Trophoblast cell (in vitro differentiated cells and primary cell): ENCODE measurements at regions not wholly inside any gene's neighbourhood (a gene's known extent, or its start where the extent isn't known, plus 50 kb on each side); places are given as distances from the start of the nearest gene placed in this dataset.

Experiments
- DNase-seq, 2 donors: peaks; one replicate each; pipeline ENCODE4 v3.0.0-alpha.2; 2016
- H2AFZ ChIP-seq: 2 replicates; pipeline ENCODE4 v1.6.1; 2013; ENCODE audit warnings: low read length, moderate library complexity, mild to moderate bottlenecking; ENCODE audit not compliant: insufficient read depth, poor library complexity
- H2AK5ac ChIP-seq: 2 replicates; pipeline ENCODE4 v1.6.1; 2013; ENCODE audit warnings: mild to moderate bottlenecking, low read length
- H2BK120ac ChIP-seq: 2 replicates; pipeline ENCODE4 v1.6.1; 2013; ENCODE audit warnings: low read length, mild to moderate bottlenecking, moderate library complexity; ENCODE audit not compliant: insufficient read depth, poor library complexity
- H2BK12ac ChIP-seq: 2 replicates; pipeline ENCODE4 v1.6.1; 2013; ENCODE audit warnings: mild to moderate bottlenecking, low read length, moderate library complexity
- H2BK5ac ChIP-seq: 2 replicates; pipeline ENCODE4 v1.6.1; 2013; ENCODE audit warnings: low read length, low read depth, moderate library complexity, mild to moderate bottlenecking; ENCODE audit not compliant: poor library complexity
- H3K14ac ChIP-seq: 2 replicates; pipeline ENCODE4 v1.6.1; 2013; ENCODE audit warnings: mild to moderate bottlenecking, low read length
- H3K18ac ChIP-seq: 2 replicates; pipeline ENCODE4 v1.6.1; 2013; ENCODE audit warnings: mild to moderate bottlenecking, low read length
- H3K23ac ChIP-seq: 2 replicates; pipeline ENCODE4 v1.6.1; 2013; ENCODE audit warnings: low read length
- H3K27ac ChIP-seq: 2 replicates; pipeline ENCODE4 v1.5.1; 2013; ENCODE audit warnings: low read depth, mild to moderate bottlenecking, inconsistent platforms, low read length, moderate library complexity
- H3K27me3 ChIP-seq: 2 replicates; pipeline ENCODE4 v1.6.1; 2013; ENCODE audit warnings: inconsistent platforms, mild to moderate bottlenecking, low read length, moderate library complexity; ENCODE audit not compliant: insufficient read depth
- H3K36me3 ChIP-seq, 2 experiments: 1 replicate in 1 of 2; 2 replicates in 1 of 2; pipeline ENCODE4 v1.6.1; 2013; ENCODE audit warnings: low read length in 2 of 2, mild to moderate bottlenecking in 2 of 2, moderate library complexity in 1 of 2; ENCODE audit not compliant: insufficient read depth in 2 of 2, control insufficient read depth in 1 of 2
- H3K4ac ChIP-seq: 2 replicates; pipeline ENCODE4 v1.6.1; 2013; ENCODE audit warnings: low read depth, mild to moderate bottlenecking, low read length, moderate library complexity
- H3K4me1 ChIP-seq, 2 experiments: 1 replicate in 1 of 2; 2 replicates in 1 of 2; pipeline ENCODE4 v1.6.1; 2013; ENCODE audit warnings: low read length in 2 of 2, mild to moderate bottlenecking in 2 of 2, moderate library complexity in 1 of 2; ENCODE audit not compliant: insufficient read depth in 2 of 2, control insufficient read depth in 1 of 2
- H3K4me2 ChIP-seq: 2 replicates; pipeline ENCODE4 v1.6.1; 2013; ENCODE audit warnings: inconsistent platforms, mild to moderate bottlenecking, low read length, moderate library complexity
- H3K4me3 ChIP-seq: 2 replicates; pipeline ENCODE4 v1.5.1; 2013; ENCODE audit warnings: mild to moderate bottlenecking, low read depth, low read length, inconsistent platforms
- H3K79me1 ChIP-seq: one replicate; pipeline ENCODE4 v1.6.1; 2013; ENCODE audit warnings: low read length
- H3K79me2 ChIP-seq: 2 replicates; pipeline ENCODE4 v1.6.1; 2013; ENCODE audit warnings: low read length, mild to moderate bottlenecking; ENCODE audit not compliant: control insufficient read depth, insufficient read depth, poor library complexity
- H3K9ac ChIP-seq: 2 replicates; pipeline ENCODE4 v1.6.1; 2013; ENCODE audit warnings: mild to moderate bottlenecking, low read length
- H3K9me3 ChIP-seq: 2 replicates; pipeline ENCODE4 v1.6.1; 2013; ENCODE audit warnings: low read depth, mild to moderate bottlenecking, control low read depth, inconsistent platforms, low read length; ENCODE audit not compliant: insufficient read depth
- H4K12ac ChIP-seq: 2 replicates; pipeline ENCODE4 v1.6.1; 2013; ENCODE audit warnings: low read depth, mild to moderate bottlenecking, low read length, moderate library complexity
- H4K8ac ChIP-seq: 2 replicates; pipeline ENCODE4 v1.6.1; 2013; ENCODE audit warnings: low read depth, mild to moderate bottlenecking, low read length, moderate library complexity
- H4K91ac ChIP-seq: one replicate; pipeline ENCODE4 v1.6.1; 2013; ENCODE audit warnings: low read depth, mild to moderate bottlenecking, low read length, moderate library complexity
- WGBS: extraction: QIAGEN DNeasy Blood & Tissue Kit; methylation state at CpG from one replicate; pipeline ENCODE4 v1.1.7; 2013; ENCODE audit warnings: missing lambda C conversion rate; ENCODE audit not compliant: insufficient read length, insufficient coverage; ENCODE audit errors: extremely low coverage; 5-methylcytosine and 5-hydroxymethylcytosine counted together

DNA sequence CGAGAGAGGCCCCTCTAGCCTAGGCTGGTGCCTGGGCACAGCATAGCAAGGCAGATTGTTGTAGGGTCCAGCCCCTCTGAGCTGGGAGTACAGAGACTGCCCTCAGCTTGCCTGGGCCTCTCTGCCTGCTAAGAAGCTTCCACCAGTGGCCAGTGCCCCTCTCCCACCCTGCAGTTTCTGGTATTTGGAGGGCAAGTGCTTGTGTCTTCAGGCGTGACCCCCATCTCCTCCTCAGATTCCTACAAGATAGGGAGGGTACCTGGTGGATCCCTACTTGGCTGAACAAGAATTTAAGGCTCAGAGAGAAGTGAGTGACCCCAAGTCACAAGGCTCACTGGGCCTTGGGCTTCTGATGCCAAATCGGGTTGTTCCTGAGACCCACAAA lies 152.7 kb downstream of the URI1 start:
- no peak overlapping the region for H3K23ac ChIP-seq
- H3K4me2 ChIP-seq: no peak overlapping the region
- no peak overlapping the region for H2BK12ac ChIP-seq
- peaks cover 3% of the 10 kb centered on the region for H3K9me3 ChIP-seq
- WGBS: no CpG with 5 or more reads among the region's 3 CpGs
- H3K27me3 ChIP-seq: no peaks in the 10 kb centered on the region
- no peak overlapping the region for H4K91ac ChIP-seq
- H3K9ac ChIP-seq: no peak overlapping the region
- H3K4me3 ChIP-seq: no peak overlapping the region
- no peak overlapping the region for H3K14ac ChIP-seq
- H2BK120ac ChIP-seq: no peak overlapping the region
- H2BK5ac ChIP-seq: no peak overlapping the region
- H2AFZ ChIP-seq: no peak overlapping the region
- H3K79me2 ChIP-seq: no peaks in the 10 kb centered on the region
- no peaks in the 10 kb centered on the region for H3K36me3 ChIP-seq
- H4K12ac ChIP-seq: no peak overlapping the region
- DNase-seq: no peak
- H3K27ac ChIP-seq: no peak overlapping the region
- H3K4me1 ChIP-seq: no peaks in the 10 kb centered on the region
- no peak overlapping the region for H2AK5ac ChIP-seq
- H3K79me1 ChIP-seq: no peaks in the 10 kb centered on the region
- no peak overlapping the region for H4K8ac ChIP-seq
- H3K18ac ChIP-seq: no peak overlapping the region
- H3K4ac ChIP-seq: no peak overlapping the region

DNA sequence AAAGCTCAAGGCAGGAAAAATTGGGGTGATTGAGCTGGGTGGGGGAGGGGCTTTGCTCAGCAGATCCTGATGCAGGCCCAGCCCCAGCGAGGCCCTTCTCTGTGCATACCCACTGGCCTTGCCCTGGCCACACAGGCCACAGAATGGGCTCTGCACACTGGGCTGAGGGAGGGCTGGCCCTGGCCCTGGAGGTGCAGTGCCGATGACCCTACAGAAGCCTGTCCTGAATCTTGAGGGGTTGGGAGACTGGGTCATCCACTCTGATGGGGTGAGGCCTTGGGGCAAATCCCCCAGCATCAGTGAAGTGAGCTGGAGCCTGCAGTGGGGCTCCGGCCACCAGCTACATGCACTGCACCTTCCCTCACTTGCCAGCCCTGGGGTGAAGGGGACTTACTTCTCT lies 153.1 kb downstream of the URI1 start:
- H2BK5ac ChIP-seq: no peak overlapping the region
- no peak overlapping the region for H4K12ac ChIP-seq
- H3K79me2 ChIP-seq: no peaks in the 10 kb centered on the region
- no peak overlapping the region for H2BK120ac ChIP-seq
- H2AFZ ChIP-seq: no peak overlapping the region
- no peak overlapping the region for H4K91ac ChIP-seq
- no CpG with 5 or more reads among the region's 3 CpGs for WGBS
- H3K36me3 ChIP-seq: no peaks in the 10 kb centered on the region
- no peak overlapping the region for H3K27ac ChIP-seq
- H3K4me1 ChIP-seq: no peaks in the 10 kb centered on the region
- H4K8ac ChIP-seq: no peak overlapping the region
- DNase-seq: no peak
- no peak overlapping the region for H3K18ac ChIP-seq
- H2AK5ac ChIP-seq: no peak overlapping the region
- no peak overlapping the region for H3K9ac ChIP-seq
- H3K79me1 ChIP-seq: no peaks in the 10 kb centered on the region
- peaks cover 3% of the 10 kb centered on the region for H3K9me3 ChIP-seq
- no peak overlapping the region for H2BK12ac ChIP-seq
- no peak overlapping the region for H3K23ac ChIP-seq
- H3K4me3 ChIP-seq: no peak overlapping the region
- no peak overlapping the region for H3K4ac ChIP-seq
- H3K27me3 ChIP-seq: no peaks in the 10 kb centered on the region
- H3K4me2 ChIP-seq: no peak overlapping the region
- H3K14ac ChIP-seq: no peak overlapping the region

DNA sequence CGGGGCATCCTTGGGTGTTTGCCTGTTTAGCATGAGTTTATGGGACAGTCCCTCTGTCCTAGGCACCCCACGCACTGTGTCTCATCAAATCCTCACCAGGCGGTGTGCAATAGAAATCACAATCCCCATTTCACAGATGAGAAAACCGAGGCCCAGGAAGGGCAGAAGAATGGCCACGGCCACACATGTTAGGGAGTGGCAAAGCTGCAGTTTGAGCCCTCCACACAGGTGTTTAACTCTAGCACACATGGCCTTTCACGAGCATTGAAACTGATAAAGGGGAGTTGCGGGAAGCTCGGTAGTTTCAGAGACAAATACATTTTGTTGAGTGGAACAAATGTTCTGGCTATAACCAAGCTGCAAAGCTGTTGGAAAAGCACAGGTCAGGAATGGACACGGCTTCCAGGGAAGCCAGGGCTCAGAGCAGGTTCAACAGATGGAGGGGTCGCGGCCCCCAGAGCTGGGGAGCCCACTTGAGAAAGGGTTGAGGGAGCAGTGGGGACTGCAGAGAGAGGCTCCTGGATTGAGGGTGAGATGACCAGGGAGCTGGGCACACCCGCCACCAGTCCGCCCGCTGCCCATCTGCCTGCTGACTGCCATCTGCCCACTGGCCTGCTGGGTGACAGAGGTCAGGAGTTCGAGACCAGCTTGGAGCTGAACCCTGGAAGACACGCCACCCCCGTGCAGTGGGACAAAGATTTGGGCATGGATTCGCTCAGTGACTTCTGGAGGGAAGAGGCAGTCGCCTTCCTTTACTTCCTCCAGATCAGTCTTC lies 154.7 kb downstream of the URI1 start:
- no peaks in the 10 kb centered on the region for H3K79me2 ChIP-seq
- H2BK5ac ChIP-seq: no peak overlapping the region
- no peak overlapping the region for H3K4ac ChIP-seq
- no peak overlapping the region for H3K18ac ChIP-seq
- no peak overlapping the region for H2AK5ac ChIP-seq
- no CpG with 5 or more reads among the region's 19 CpGs for WGBS
- H3K27ac ChIP-seq: no peak overlapping the region
- no peak overlapping the region for H4K12ac ChIP-seq
- peaks cover 6% of the 10 kb centered on the region for H3K9me3 ChIP-seq
- no peak overlapping the region for H3K14ac ChIP-seq
- no peak overlapping the region for H3K23ac ChIP-seq
- no peaks in the 10 kb centered on the region for H3K27me3 ChIP-seq
- no peak overlapping the region for H2BK12ac ChIP-seq
- H2AFZ ChIP-seq: no peak overlapping the region
- H3K79me1 ChIP-seq: no peaks in the 10 kb centered on the region
- no peak overlapping the region for H4K8ac ChIP-seq
- no peak overlapping the region for H3K4me3 ChIP-seq
- H3K9ac ChIP-seq: no peak overlapping the region
- H4K91ac ChIP-seq: no peak overlapping the region
- no peak overlapping the region for H2BK120ac ChIP-seq
- H3K36me3 ChIP-seq: no peaks in the 10 kb centered on the region
- DNase-seq: no peak
- H3K4me1 ChIP-seq: no peaks in the 10 kb centered on the region
- no peak overlapping the region for H3K4me2 ChIP-seq

DNA sequence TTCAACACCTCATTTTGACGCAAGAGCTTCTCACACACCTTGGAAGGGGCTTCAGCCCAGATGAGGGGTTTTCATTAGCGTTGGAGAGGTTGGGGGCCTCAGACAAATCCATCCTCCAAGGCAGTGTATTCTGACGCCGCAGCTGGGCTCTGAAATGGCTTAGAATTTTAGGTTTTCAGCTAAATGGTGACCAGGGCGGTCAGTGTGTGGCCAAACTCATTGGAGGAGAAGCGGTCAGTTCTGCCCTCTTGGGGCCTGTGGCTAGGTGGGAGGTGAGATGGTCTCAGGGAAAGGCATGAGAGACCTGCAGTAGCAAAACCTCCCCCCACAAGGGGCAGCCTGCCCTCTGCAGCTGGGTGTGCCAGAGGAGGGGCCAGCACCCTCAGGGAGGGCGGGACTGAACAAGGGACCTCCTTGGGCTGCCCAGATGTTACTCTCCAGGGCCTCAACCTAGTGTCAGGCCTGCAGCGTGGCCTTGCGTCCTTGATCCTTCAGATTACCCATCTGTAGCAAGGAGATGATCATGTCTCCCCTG lies 155.8 kb downstream of the URI1 start:
- Histone ChIP-seq H2BK5ac (no peak overlapping the region), H3K4ac (no peak overlapping the region), H3K18ac (no peak overlapping the region), H3K27ac (no peak overlapping the region), H3K4me1 (no peaks in the 10 kb centered on the region), H2BK12ac (no peak overlapping the region), H4K91ac (no peak overlapping the region), H3K4me3 (no peak overlapping the region), H3K36me3 (no peaks in the 10 kb centered on the region), H3K27me3 (no peaks in the 10 kb centered on the region), H3K9ac (no peak overlapping the region), H2BK120ac (no peak overlapping the region), H2AFZ (no peak overlapping the region), H3K23ac (no peak overlapping the region), H3K14ac (no peak overlapping the region), H4K8ac (no peak overlapping the region), H2AK5ac (no peak overlapping the region), H4K12ac (no peak overlapping the region), H3K79me1 (no peaks in the 10 kb centered on the region), H3K4me2 (no peak overlapping the region), H3K9me3 (peaks cover 6% of the 10 kb centered on the region), H3K79me2 (no peaks in the 10 kb centered on the region)
- no CpG with 5 or more reads among the region's 9 CpGs for WGBS
- no peak for DNase-seq
